ENCODE measurements at regions not wholly inside any gene's neighbourhood (a gene's known extent, or its start where the extent isn't known, plus 50 kb on each side); places are given as distances from the start of the nearest gene placed in this dataset.

- TF ChIP-seq CTCF (conservative IDR thresholded peaks at IDR 0.05; ENCODE audit: low read depth, low read length): no peak
- no peak overlapping the region for H3K4me3 ChIP-seq (ENCODE audit: low read length)
- no peak for DNase-seq (ENCODE audit: low read depth)
These were observed 143.3 kb downstream of the CYP26B1 start for GRCh38 chr2:72004201-72004915.

GRCh38 chr2:72003796-72004195, 143.9 kb downstream of the CYP26B1 start:
- TF ChIP-seq CTCF (conservative IDR thresholded peaks at IDR 0.05; ENCODE audit: low read depth, low read length): no peak
- H3K4me3 ChIP-seq (ENCODE audit: low read length): no peak overlapping the region
- no peak for DNase-seq (ENCODE audit: low read depth)

GRCh38 chr2:72003124-72003523, 144.5 kb downstream of the CYP26B1 start:
- H3K4me3 ChIP-seq (ENCODE audit: low read length): no peak overlapping the region
- no peak for DNase-seq (ENCODE audit: low read depth)
- TF ChIP-seq CTCF (conservative IDR thresholded peaks at IDR 0.05; ENCODE audit: low read depth, low read length): no peak

- DNase-seq (ENCODE audit: low read depth): no peak
- H3K4me3 ChIP-seq (ENCODE audit: low read length): no peak overlapping the region
- TF ChIP-seq CTCF (conservative IDR thresholded peaks at IDR 0.05; ENCODE audit: low read depth, low read length): no peak
These were observed 145.5 kb downstream of the CYP26B1 start for GRCh38 chr2:72001937-72002690.

GRCh38 chr2:72000110-72000509, 147.6 kb downstream of the CYP26B1 start:
- no peak overlapping the region for H3K4me3 ChIP-seq (ENCODE audit: low read length)
- TF ChIP-seq CTCF (conservative IDR thresholded peaks at IDR 0.05; ENCODE audit: low read depth, low read length): no peak
- DNase-seq (ENCODE audit: low read depth): no peak

- no peak overlapping the region for H3K4me3 ChIP-seq (ENCODE audit: low read length)
- TF ChIP-seq CTCF (conservative IDR thresholded peaks at IDR 0.05; ENCODE audit: low read depth, low read length): no peak
- DNase-seq (ENCODE audit: low read depth): no peak
These were observed 148.1 kb downstream of the CYP26B1 start for GRCh38 chr2:71999580-71999979.

GRCh38 chr2:71997843-71998242, 149.8 kb downstream of the CYP26B1 start:
- H3K4me3 ChIP-seq (ENCODE audit: low read length): no peak overlapping the region
- no peak for TF ChIP-seq CTCF (conservative IDR thresholded peaks at IDR 0.05; ENCODE audit: low read depth, low read length)
- no peak for DNase-seq (ENCODE audit: low read depth)

Data from retinal pigment epithelial cell (primary cell).